Prostate gland (tissue), 2 donors: ENCODE measurements at regions not wholly inside any gene's neighbourhood (a gene's known extent, or its start where the extent isn't known, plus 50 kb on each side); places are given as distances from the start of the nearest gene placed in this dataset.

Experiments used
- CTCF ChIP-seq, 4 experiments: fragments of 200-600 bp in 2 of 4; fragments of 450-650 bp in 2 of 4; sonication (generic) in 2 of 4; IDR thresholded peaks; 1 replicate in 3 of 4; 2 replicates in 1 of 4; pipeline ENCODE4 v1.5.1; 2016 to 2019; ENCODE audit warnings: antibody characterized with exemption in 4 of 4, mild to moderate bottlenecking in 2 of 4, moderate library complexity in 2 of 4
- POLR2A ChIP-seq: fragments of 450-650 bp; IDR thresholded peaks from one replicate; pipeline ENCODE4 v1.6.1; 2016; ENCODE audit warnings: antibody characterized with exemption, mild to moderate bottlenecking
- POLR2AphosphoS5 ChIP-seq: sonication (generic); formaldehyde crosslinking; IDR thresholded peaks from one replicate; pipeline ENCODE4 v1.6.1; 2017; ENCODE audit warnings: antibody characterized with exemption

GRCh38 chr18:38450876-38451275 is 885.3 kb upstream of the CELF4 start:
- TF ChIP-seq POLR2AphosphoS5 (no peak), CTCF (IDR thresholded peaks at IDR 0.05) (no peak), POLR2A (no peak)
